Activated CD8-positive, alpha-beta memory T cell treated with anti-CD3 and anti-CD28 coated beads, Interleukin-2, amount 50 U/mL, for 24 hours (primary cell): ENCODE measurements at regions not wholly inside any gene's neighbourhood (a gene's known extent, or its start where the extent isn't known, plus 50 kb on each side); places are given as distances from the start of the nearest gene placed in this dataset.

ENCODE experiments used
- DNase-seq: peaks from one replicate; pipeline ENCODE4 v3.0.0-alpha.2; 2020; ENCODE audit errors: extremely low read depth

DNA sequence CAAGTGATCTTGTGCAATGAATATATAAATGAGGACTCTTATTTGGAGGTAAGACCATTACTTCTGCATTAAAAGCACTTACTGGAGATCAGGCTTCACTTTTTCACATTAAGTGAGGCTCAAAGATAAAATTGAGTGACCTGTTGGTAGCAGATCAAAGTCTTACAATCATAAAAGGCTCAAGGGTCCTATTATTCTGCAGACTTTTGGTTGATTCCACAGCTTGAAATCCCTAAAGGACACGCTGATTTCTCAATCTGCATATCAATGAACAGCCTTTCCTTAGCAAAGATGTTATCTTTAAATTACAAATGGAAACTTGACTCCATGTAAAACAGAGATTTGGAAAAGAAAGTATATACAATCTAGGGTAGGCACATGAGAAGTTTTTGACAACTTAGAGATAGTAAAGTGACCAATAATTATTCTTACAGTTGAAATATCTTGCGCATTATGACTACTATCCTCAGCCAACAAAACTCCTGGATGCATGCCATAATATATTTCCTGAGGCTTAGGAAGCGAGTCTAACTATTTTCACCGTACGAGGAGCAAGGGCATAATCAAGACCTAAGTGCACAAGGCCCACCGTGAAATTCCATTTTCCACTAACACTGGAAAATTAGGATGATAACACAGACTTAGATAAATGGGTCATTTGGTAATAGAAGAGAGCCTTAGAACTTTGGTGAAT, 640.7 kb downstream of the LIG4 start:
- no peak for DNase-seq

DNA sequence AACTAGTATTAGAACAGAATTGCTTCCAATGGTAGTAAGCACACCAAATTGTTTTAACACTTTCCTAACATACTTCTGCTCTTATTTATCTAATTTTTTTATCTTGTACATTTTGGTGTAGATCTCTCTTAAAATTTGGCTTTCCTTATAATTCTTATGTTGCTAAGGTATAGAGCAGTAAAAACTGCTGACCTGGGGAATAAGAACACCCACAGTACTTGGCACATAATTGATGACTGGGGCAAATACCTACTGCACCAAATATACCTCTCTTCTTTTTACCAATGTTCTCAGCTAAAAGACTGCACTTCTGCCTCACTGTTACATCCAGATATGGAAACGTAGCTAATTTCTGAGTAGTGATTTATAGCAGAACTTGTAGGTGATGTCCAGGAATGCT, 642.2 kb downstream of the LIG4 start:
- DNase-seq: no peak

DNA sequence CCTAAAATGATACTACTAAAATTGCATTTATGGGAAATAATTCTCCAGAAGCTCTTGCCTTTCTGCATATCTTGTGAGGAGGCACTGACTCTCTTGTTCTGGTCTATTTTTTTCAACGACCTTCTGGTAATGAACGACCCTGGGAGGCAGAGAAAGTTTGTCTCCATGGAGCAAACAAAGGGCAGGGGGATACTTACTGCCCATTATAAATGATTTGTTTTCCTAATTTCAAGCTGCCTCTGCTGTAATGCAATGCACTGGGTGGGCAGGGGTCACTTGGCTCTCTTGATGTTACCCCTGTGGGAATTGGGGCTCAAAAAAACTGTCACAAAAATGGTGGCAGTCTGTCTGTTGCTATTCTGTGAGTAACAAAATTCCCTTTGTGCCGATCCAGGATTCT, 643.2 kb downstream of the LIG4 start:
- no peak for DNase-seq

DNA sequence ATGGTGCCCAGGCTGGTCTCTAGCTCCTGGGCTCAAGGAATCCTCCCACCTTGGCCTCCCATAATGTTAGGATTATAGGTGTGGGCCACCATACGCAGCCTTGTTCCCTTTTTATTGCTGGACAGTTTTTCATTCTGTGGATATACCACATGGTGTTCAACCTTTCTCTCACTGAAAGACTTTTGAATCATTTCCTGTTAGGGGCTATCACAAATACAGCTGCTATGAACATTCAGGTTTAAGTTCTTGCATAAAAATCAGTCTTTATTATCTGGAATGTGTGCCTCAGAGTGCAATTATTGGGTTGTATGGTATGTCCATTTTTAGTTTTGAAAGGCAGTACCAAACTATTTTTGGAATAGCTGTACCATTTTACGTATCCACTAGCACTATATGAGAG, 647.2 kb downstream of the LIG4 start:
- DNase-seq: no peak

DNA sequence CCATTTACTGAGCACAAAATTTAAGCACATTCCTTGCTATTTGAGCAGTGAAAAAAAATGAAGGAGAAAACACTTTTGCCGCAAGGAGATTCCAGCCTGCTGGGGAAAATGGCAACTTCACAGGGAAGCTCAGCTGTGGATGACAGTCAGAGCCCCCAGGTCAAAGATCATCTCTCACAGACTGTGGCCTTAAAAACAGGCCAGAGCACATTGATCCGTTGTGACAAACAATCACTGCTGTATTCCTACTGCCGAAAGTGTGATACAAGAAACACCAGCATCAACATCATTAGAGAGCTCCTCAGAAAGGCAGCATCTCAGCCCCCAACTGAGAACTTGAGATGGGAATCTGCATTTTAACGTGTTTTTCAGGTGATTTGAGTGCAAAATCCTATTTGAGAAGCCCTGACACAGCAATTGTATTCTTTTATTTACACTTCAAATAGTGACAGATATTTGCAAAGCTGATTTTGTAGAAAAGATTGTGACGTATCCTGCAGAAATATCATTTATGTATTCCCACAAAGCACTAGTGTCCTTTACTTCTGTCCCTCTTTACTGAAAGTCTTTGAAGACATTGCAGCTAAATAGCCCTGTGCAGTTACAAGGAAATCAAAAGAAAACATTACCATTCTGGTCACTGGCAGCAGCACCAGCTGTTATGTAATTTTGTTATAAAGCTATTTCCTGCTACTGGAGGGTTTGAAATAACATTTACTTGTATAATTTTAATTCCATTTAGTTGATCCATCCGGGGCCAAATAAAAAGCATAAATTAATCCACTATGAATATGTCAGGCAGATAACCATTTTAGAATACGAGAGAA, 652.0 kb downstream of the LIG4 start:
- no peak for DNase-seq

DNA sequence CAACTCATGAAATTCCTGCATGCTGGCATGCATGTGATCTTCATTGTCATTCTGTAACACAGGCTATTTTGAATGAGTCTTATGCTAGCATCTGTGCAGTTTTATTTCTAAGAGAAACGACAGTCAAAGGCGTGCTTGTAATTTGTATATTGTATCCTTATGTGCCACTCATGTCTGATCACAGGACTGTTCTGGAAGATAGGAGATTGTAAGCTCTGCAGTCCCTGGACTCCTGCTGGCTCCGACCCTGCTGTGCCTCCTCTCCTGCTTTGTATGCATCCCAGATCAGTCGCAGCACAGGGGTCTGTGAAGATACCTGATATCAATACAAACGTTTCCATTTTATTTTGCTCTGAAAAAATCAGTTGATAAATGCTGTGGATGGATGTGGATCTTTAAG, 653.1 kb downstream of the LIG4 start:
- DNase-seq: no peak

DNA sequence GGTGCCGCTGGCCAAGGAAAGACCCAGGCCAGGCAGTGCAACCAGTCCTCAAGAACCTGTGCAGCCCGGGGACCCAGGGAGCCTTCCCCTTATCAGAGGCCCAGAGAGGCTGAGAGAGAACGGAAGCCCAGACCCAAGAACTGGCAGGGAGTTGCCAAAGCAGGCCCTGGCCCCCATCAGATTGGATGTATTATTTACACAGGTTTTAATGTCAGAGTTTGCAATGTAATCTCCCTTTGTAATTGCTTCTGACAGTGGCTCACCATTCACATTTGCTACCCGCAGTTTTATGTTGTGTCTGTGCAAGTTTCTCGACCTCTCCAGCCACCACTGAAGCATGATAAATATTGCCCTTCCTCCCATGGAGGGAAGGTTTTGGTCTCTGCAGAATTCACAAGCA, 660.9 kb downstream of the LIG4 start:
- no peak for DNase-seq

DNA sequence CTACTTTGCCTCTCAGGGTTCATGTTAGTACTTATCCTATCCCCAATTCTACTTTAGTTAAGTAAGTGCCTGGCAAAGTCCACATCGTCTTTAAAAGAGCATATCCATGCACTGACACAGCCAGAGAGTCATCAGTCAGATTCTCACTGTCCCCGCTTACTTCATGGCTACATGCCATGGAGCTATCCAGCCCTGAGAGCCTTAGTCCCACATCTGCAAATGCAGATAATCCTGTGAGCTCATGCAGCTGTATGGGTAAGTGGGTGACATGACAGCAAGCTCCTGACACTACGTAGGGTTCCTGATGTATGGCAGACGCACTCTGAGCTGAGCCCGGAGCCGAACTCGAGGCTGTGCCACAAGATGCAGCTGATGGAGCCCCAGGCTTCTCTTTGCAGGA, 661.5 kb downstream of the LIG4 start:
- DNase-seq: no peak

DNA sequence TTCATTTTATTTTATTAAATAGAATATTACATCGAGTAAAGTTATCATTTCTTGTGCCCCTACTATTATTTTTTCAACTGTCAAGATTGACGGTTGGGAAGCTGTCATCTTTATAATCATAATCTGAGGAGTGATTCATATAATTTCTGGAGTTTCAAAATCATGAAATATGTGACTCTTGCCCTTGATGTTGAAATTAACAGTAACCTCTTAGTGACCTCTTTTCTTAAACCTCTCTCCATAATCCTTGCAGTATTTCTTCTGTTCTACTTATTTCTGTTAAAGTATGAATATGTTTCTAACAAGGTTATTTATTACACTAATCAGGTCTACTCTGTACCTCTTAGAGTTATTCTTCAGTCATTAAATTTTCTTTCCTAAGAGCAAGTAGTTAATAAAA, 663.8 kb downstream of the LIG4 start:
- no peak for DNase-seq

DNA sequence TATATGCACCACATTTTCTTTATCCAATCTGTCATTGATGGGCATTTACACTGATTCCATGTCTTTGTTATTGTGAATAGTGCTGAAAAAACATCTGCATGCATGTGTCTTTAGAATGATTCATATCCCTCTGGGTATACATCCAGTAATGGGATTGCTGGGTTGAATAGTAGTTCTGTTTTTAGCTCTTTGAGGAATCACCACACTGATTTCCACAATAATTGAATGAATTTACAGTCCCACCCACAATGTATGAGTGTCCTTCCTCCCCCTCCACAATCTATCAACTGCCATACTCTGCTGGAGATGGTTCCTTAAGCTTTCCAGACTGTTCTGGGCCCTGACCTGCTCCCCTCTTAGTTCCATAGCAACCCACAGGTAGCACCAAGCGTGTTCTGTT, 667.0 kb downstream of the LIG4 start:
- DNase-seq: no peak

DNA sequence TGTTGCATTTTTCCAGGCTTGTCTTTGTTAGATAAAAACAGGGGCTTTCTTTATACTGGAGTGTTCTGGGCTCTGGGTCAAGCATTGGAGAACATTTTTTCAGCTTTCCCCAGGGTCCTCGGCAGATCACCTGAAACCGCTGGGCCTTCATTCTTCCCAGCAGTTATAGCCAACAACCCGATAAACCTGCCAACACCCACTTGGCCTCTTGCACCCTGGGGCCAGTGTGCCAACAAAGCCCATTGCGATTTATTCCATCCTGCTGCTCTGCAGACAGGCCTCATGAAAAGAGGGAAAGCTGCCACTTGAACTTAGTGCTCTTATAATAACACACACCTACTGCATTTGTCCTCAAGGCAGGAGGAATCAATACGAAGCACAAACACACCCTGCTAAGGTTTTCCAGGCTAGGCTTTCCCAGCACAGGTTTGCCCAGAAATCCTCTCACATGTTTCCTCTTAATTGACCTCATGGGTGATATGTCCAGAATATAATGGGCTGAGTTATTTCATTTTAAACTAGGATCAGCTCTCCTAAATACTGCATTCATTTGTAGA, 669.3 kb downstream of the LIG4 start:
- DNase-seq: no peak

DNA sequence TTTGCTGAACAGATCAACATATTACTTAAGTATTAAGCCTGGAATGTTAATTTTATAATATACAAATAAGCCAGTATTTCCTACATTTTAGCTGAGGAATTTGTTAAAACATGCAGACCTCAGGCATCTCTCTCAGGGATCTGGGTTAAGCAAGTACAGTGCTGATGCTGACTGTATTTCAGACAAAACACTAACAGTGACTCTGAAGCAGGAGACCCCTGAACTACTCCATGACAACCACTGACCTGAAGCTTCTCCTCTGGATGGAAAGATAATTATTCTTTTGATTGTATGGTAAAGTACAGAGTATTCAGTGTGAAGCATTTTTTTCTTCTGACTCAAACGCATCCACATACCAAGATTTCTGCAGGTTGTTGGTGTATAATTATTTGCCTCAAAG, 680.8 kb downstream of the LIG4 start:
- no peak for DNase-seq

DNA sequence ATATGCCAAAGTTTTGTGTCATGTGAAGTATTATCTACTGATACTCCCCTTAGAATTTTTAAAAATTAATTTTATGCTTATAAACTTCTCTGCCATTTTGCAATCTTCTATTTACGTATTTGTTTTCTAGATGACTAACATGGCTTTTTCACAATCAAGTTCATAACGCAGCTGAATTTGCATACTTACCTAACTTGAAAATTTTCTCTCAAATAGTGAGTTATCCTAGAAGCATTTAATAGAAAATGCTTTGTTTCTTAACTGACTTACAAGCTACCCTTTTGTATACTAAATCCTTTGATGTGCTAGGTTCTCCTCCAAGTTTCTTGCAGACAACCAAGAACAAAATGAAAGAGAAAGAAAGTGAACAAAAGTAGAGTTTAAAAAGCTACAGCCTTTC, 683.5 kb downstream of the LIG4 start:
- no peak for DNase-seq

DNA sequence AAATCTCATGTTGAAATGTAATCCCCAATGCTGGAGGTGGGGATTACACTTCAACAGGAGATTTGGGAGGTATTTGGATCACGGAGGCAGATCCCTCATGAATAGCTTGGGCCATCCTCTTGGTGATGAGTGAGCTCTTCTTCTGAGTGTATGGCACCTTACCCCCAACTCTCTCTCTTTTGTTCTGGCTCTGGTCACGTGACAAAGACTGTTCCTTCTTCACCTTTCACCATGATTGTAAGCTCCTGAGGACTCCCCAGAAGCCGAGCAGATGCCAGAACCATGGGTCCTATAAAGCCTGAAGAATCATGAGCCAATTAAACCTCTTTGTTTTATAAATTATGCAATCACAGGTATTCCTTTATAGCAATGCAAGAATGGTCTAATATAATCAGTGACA, 684.2 kb downstream of the LIG4 start:
- no peak for DNase-seq

DNA sequence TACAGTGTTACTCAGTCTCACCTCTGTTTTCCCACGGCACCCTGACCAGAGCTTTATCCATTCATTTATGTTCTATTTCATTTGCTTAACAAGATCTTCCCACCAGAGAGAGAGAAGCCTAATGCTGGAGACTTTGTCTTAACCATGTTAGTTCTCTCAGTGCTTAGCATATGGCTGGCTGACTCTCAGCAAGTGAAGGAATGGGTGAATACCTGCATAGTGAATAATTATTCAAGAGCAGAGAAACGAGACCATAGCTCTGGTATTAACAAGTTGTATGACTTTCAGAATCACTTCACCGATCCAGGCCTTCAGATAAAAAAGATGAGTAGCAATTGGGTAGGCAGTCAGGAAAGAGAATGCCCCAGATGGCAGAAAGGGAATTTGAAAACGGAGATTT, 686.3 kb downstream of the LIG4 start:
- no peak for DNase-seq

DNA sequence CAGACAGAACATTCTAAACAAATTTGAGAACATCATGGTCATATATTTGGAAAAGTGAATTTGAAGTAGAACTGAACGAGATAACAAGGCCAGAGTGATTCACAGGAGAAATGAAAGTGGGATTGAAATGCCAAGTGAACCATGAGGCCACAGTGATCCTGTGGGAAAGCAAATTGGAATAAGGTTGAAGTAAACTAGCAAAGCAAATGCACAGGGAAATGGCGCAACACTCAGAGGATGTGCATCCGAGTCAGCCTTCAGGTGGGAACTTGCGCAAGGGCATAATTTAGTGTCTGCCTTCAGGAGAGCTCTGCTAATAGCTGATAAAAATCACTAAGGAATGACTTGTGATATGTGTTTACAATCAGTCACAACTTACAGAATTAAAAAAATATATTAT, 696.6 kb downstream of the LIG4 start:
- DNase-seq: no peak

DNA sequence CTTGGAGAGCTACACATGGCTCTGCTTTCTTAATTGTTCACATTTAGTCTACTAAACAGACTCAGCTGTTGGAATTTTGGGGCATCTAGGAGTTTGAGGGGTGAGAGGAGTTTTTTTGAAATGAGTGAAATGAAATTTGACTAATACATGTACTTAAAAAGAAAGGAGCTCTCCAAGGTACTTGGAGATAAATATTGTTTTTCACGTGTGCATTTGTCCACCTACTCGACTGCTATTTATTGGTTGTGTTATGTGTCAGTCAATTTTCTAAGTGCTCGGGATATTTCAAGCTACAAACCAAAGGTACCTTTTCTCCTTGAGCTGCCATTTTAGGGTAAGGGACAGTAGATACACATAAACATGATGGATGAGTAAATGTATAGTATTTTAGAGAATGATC, 697.0 kb downstream of the LIG4 start:
- no peak for DNase-seq

DNA sequence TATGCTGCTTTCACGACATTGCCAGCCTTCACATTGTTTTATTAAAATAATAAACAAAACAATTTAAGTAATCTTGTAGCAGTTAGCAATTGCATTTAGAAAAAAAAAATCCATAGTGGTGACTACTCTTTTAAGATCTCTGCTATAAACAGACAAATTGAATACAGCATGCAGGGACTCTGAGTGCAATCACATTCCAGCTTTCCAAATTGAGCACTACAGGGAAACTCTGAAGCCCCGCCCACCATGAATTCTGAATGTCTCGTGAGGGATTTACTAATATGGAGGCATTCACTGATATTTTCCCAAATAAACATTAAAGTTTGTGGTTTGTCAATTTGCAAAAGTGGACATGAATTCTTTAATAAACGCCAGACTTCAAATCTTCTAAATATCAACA, 698.8 kb downstream of the LIG4 start:
- no peak for DNase-seq

DNA sequence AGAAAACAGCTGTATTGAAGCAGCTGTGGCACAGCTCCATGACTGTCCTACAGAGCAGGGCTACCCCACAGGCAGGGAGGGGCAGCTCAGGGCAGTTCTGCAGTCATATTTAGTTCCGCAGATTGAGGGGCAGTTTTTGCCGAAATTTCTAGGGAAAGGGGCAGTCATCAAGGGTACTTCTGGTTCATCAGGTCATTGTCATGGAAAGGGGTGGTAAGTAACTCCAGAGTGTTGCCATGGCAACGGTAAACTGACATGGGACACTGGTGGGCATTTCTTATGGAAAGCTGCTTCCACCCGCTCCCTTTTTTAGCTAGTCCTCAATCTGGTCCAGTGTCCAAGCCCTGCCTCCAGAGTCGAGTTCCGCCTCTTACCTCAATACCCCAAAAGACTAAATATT, 702.8 kb downstream of the LIG4 start:
- no peak for DNase-seq

DNA sequence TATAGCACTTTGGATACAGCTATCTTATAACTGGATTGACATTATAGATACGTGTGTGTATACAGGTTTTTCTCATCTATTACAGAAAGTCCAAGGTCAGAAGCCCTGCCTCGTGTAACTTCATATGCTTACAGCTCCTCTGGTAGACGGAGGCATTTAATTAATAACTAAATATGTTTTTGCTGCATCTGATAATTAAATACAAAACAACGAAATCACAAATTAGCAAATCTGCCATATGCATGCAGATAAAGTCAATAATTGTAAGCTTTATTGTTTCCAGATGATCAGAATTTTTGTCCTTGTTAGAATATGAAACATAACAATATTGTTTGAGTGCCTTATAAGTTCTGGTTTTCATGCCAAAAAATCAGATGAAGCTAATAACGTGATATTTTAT, 717.7 kb downstream of the LIG4 start:
- DNase-seq: no peak

DNA sequence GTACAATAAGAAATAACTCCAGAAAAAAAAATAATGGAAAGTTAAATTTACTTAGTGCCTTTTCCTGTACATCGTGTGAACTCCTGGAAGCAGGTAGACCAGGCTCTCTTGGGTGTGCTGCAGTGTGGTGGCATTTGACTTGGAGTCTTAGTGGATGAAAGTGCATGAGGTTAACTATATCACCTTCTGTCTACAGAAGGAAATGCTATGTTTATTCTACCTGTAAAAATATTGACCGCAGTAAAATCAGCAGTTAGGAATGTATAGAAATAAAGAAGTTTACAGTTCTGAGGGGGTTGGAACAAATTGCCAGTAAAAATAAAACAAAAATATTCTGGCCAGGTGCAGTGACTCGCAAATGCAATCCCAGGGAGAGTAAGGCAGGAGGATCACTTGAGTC, 722.1 kb downstream of the LIG4 start:
- DNase-seq: no peak

DNA sequence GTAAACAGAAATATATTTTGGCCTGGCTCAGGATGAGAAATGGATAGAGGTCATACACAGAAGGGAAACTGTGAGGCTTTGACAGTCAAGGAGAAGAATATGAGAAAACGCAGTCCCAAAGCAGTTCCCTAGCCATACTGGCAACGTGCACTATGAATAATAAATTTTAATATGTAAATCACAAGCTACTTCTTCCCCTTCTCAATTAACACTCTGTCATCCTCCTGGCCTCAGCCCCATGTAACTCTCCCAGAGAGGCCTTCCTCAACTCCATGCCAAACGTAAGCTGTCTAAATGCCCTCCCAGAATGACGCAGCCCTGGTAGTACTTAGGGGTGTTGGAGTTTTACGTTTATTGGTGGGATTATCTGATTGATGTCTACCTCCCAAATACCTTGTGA, 732.6 kb downstream of the LIG4 start:
- no peak for DNase-seq

DNA sequence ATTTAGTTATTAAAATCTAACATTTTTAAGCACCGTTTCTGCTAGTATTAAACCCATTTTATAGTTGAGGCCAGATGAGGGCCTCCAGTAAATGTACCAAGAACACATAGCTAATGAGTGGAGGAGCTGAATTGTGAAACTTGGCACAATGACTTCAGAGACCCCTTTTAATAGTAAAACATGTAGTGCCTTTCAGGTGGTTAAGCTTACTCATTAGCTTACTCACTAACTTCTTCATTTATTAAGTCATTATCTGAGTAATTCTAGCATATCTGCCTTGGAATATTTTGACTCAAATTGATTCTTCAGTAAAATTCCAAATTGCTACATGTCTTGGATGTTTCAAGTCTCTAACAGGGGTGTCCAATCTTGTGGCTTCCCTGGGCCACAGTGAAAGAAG, 735.2 kb downstream of the LIG4 start:
- no peak for DNase-seq
